Astrocyte (in vitro differentiated cells and primary cell): ENCODE measurements at regions not wholly inside any gene's neighbourhood (a gene's known extent, or its start where the extent isn't known, plus 50 kb on each side); places are given as distances from the start of the nearest gene placed in this dataset.

Source experiments
- CTCF ChIP-seq: IDR thresholded peaks from 2 replicates; pipeline ENCODE4 v1.5.1; 2011; ENCODE audit warnings: low read depth, mild to moderate bottlenecking, inconsistent platforms, low read length, moderate library complexity; ENCODE audit not compliant: insufficient read depth
- EZH2 ChIP-seq: IDR thresholded peaks from 2 replicates; pipeline ENCODE4 v1.6.1; 2012; ENCODE audit warnings: mild to moderate bottlenecking, low read length, inconsistent platforms; ENCODE audit not compliant: insufficient read depth

- TF ChIP-seq CTCF (no peak), EZH2 (no peak)
These were observed 95.0 kb upstream of the KLF12 start for GRCh38 chr13:74229242-74229641.
